ENCODE measurements at regions not wholly inside any gene's neighbourhood (a gene's known extent, or its start where the extent isn't known, plus 50 kb on each side); places are given as distances from the start of the nearest gene placed in this dataset.

GRCh38 chr2:18376936-18377335 lies 183.5 kb downstream of the RDH14 start:
- DNase-seq, result no peak

GRCh38 chr2:18373664-18374063 lies 186.8 kb downstream of the RDH14 start:
- DNase-seq, result no peak

- no peak for DNase-seq
Observed at GRCh38 chr2:18373081-18373480, 187.4 kb downstream of the RDH14 start.

- no peak for DNase-seq
Observed at GRCh38 chr2:18372641-18373040, 187.8 kb downstream of the RDH14 start.

- DNase-seq, result no peak
Observed at GRCh38 chr2:18369760-18370159, 190.7 kb downstream of the RDH14 start.

GRCh38 chr2:18368008-18368407 lies 192.4 kb downstream of the RDH14 start:
- no peak for DNase-seq

- DNase-seq, result no peak
Observed at GRCh38 chr2:18365342-18365741, 195.1 kb downstream of the RDH14 start.

- no peak for DNase-seq
Observed at GRCh38 chr2:18363348-18363747, 197.1 kb downstream of the RDH14 start.

- DNase-seq, result no peak
Observed at GRCh38 chr2:18362696-18363095, 197.8 kb downstream of the RDH14 start.

GRCh38 chr2:18357537-18357936 lies 202.9 kb downstream of the RDH14 start:
- DNase-seq, result no peak

- no peak for DNase-seq
Observed at GRCh38 chr2:18356676-18357075, 203.8 kb downstream of the RDH14 start.

GRCh38 chr2:18349421-18349820 lies 211.0 kb downstream of the RDH14 start:
- DNase-seq, result no peak

GRCh38 chr2:18346874-18347273 lies 213.6 kb downstream of the RDH14 start:
- no peak for DNase-seq

- no peak for DNase-seq
Observed at GRCh38 chr2:18346344-18346743, 214.1 kb downstream of the RDH14 start.

GRCh38 chr2:18345848-18346247 lies 214.6 kb downstream of the RDH14 start:
- no peak for DNase-seq

- DNase-seq, result no peak
Observed at GRCh38 chr2:18342901-18343300, 217.6 kb downstream of the RDH14 start.

- no peak for DNase-seq
Observed at GRCh38 chr2:18339326-18339725, 221.1 kb downstream of the RDH14 start.

- no peak for DNase-seq
Observed at GRCh38 chr2:18336975-18337374, 223.5 kb downstream of the RDH14 start.

- DNase-seq, result no peak
Observed at GRCh38 chr2:18332477-18332876, 228.0 kb downstream of the RDH14 start.

GRCh38 chr2:18325118-18325517 lies 235.3 kb downstream of the RDH14 start:
- no peak for DNase-seq

- DNase-seq, result no peak
Observed at GRCh38 chr2:18319987-18320386, 240.5 kb downstream of the RDH14 start.

GRCh38 chr2:18317017-18317416 lies 243.4 kb downstream of the RDH14 start:
- no peak for DNase-seq

GRCh38 chr2:18312818-18313217 lies 247.6 kb downstream of the RDH14 start:
- no peak for DNase-seq

GRCh38 chr2:18311420-18312195 lies 248.8 kb downstream of the RDH14 start:
- DNase-seq, result no peak

GRCh38 chr2:18309627-18310026 lies 250.8 kb downstream of the RDH14 start:
- DNase-seq, result no peak

Measured in suppressor macrophage treated with lipopolysaccharide for 1 hour (primary cell).